ENCODE measurements at regions not wholly inside any gene's neighbourhood (a gene's known extent, or its start where the extent isn't known, plus 50 kb on each side); places are given as distances from the start of the nearest gene placed in this dataset.

DNA sequence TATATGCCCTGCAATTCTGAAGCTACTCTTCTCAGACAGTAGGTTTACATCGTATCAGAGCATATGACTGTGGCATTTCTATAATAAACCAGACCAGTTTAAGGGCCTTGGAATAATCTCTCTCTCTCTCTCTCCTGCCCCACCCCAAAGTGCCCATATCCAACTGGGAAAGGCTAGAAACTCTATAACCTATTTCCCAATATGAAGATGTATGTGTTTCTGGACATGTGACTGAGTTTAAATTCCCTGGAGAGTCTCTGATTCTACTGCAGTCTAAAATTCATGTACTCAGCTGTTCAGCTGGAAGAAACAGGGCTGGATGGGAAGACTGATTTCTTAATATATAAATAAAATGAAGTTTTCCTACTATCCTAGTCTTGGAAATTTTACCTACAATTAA lies 91.9 kb upstream of the MBNL2 start:
- no peak for DNase-seq (ENCODE audit: low spot score)
- intact Hi-C loops (cut with DNase I): no loop called here

DNA sequence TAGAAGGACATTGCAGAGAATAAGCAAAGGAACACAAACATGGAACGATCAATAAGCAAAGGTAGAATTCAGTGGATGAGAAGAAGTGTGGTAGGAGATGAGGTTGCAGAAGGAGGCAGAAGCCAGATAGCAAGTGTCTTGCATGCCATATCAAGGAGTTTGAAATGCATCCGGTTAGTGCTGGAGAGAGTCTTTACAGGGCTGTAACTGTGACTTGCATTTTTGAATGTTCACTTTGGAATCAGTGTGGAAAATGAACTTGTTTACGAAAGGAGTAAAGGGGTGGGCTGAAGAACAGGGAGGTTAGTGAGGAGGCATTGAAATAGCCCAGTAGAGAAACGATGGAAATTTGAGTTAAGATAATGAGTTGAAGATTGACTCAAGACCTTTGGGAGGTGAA lies 90.7 kb upstream of the MBNL2 start:
- DNase-seq (ENCODE audit: low spot score): no peak
- intact Hi-C loops (cut with DNase I): no loop called here

DNA sequence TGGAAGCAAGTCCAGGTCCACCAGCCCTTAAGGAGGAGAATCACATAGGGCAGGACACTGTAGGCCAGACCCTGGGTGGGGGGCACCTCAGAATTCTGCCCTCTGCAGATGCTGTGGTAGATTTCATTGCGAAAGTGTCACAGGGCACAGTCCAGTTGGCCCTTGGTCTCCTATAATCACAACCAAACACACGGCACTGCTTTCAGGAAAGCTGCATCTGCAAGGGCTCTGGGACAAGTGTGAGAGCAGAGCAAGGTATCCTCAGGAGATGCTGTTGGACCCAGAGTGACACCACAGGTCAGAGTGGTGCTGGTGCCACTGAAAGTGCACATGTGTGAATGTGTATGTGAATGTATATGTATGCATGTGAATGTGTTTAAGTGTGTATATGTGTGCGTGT lies 88.6 kb upstream of the MBNL2 start:
- intact Hi-C loops (cut with DNase I): no loop called here

DNA sequence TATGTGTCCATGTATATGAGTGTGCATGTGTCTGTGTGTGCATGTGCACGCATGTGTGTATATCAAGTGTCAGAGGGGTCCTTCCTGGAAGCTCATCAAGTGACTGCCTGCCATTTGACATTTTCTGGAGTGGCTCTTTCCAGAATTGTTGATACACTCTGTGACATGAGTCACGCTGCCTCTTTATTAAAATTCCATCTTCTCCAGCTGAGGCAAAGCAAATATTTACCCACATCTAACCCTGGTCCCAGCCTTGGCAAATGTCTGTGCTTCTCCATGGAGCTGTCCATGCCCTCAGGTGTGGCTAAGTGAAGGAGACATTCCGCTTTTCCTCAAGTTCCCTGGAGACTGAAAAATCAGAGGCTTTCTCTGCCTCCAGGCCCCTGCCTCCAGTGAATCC lies 88.2 kb upstream of the MBNL2 start:
- intact Hi-C loops (cut with DNase I): no loop called here
- DNase-seq (ENCODE audit: low spot score): no peak

More for the DNA sequence above, 88.6 kb upstream of the MBNL2 start:
- DNase-seq (ENCODE audit: low spot score): no peak

DNA sequence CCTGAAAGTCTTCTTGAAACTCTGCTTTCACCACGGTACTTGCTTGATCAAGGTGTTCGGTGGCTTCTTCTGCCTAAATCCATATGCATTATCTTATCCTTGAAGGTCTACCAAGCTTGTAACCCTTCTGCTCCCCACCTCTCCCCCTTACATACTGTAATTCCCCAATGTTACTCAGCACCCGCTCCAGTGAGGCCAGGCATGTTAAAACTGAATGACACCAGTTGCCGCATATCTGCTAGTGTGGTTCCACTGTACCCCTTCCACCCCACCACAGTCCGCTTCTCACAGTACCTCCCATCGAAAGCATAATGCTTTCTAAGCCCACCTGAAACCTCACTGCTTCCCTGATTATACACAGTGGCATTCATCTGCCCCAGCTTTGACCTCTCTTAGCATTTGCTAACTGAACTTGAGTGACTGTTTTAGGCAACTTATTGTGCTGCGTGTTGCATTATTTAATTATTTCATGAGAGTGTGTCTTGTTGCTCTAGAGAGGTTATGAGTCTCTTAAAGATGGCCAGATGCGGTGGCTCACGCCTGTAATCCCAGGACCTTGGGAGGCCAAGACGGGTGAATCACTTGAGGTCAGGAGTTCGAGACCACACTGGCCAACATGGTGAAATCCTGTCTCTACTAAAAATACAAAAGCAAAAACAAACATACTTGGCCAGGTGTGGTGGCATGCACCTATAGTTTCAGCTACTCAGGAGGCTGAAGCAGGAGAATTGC lies 87.6 kb upstream of the MBNL2 start:
- intact Hi-C loops (cut with DNase I): no loop called here
- no peak for DNase-seq (ENCODE audit: low spot score)

DNA sequence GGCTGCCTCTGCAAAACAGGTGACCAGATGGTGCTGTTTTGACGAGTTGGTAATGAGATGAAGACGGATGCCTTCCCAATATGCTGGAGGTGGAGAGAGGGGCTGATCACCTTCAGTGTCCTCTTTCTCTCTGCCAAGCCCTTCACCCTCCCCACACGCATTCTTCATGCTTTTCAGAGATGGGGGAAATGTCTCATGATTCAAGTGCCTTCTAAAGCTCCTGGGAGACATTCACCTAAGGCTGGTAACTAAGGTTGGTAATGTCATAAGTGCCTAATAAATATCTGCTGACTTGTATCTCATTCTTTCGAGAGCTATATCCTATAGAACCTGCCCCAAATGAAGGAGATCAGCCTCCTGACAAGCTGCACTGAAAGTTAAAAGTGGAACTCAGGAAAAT lies 86.2 kb upstream of the MBNL2 start:
- intact Hi-C loops (cut with DNase I): no loop called here
- no peak for DNase-seq (ENCODE audit: low spot score)

DNA sequence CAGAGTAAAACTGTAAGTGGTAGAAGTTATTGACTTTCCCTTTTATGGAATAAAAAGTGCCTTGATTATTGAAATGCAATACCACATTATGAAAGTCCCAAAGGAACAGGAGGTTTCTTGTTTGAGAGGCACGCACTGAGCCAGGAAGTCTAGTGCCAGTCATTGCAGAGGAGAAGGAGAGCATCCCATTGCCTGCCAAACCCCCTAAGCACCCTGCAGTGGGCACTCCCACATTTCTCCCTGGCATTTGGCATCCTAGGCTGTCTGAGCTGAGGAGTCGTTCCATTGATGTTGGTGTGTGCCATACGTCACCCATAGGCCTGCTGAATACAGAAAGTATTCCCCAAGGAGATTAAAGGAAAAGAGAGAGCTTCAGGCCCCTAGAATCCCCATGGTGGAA lies 85.7 kb upstream of the MBNL2 start:
- no peak for DNase-seq (ENCODE audit: low spot score)
- intact Hi-C loops (cut with DNase I): no loop called here

DNA sequence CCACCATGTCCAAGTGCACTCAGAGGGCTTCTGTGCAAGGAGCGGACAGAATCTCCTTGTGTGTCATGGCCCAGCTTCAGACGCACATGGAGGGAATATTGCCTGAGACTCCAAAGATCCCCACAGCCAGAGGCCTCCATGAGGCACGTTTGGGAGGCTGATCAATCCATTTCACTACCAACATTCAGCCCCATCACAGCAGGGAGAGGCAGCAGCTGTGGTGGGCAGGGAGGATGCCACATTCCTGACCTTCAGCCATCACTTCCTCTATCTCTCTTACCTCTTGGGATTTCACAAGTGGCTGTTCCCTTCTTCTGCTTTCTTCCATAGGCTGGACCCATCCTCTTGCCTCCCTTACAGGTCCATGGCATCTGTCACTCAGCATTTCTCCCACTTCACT lies 82.4 kb upstream of the MBNL2 start:
- DNase-seq (ENCODE audit: low spot score): no peak
- intact Hi-C loops (cut with DNase I): no loop called here

DNA sequence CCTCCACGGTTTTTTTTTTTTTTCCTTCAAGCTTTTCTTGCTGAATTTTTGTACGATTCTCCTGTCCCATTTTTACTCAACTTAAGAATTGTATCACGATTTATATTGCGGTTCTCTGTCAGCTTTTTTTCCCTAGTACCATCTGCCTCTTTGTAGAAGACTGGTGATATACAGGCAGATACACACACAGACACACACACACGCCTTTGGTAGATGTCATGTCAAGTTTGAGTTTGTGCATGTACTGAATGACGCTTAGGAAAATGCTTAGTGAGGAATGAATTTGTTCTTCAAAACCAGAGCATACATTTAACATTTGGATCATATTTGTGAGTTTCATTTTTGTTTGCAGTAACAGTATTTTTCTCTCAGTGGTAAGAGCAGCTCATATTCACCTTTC lies 82.0 kb upstream of the MBNL2 start:
- intact Hi-C loops (cut with DNase I): no loop called here
- no peak for DNase-seq (ENCODE audit: low spot score)

DNA sequence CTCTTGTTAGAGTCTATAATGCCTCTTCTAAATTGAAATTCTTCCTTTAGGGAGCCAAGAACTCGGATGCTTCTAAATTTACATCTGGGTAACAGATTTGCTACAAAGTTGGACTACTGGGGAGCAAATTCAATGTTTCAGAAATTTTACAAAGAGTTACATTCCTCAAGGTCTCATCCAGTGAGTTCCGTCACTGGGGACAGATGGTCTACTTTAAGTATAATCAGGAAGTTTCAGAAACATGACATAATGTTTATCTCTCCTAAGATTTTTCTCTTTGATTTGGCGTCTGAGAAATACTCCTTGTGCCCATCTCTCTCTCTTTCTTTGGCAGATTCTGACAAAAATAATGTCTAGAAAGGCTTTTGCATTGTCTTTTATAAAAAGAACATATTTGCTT lies 81.5 kb upstream of the MBNL2 start:
- intact Hi-C loops (cut with DNase I): no loop called here
- DNase-seq (ENCODE audit: low spot score): no peak

DNA sequence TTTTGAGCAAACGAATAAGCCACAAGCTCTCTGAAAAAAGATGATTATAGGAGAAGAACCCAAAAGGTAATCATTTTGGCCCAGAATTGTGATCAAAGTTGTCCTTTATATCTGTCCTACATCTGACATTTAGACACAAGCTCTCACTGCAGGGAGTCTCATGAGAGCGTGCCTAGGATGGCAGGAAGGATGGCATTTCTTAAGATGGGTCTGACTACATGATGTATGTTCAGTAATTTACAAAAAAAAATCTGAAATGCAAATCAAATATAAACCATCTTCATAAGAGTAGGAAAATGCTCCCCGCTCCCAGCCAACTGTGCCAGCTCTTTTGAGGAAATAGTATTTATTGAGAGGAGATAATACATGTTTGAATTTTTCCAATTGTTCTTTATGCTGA lies 81.0 kb upstream of the MBNL2 start:
- intact Hi-C loops (cut with DNase I): no loop called here
- no peak for DNase-seq (ENCODE audit: low spot score)

DNA sequence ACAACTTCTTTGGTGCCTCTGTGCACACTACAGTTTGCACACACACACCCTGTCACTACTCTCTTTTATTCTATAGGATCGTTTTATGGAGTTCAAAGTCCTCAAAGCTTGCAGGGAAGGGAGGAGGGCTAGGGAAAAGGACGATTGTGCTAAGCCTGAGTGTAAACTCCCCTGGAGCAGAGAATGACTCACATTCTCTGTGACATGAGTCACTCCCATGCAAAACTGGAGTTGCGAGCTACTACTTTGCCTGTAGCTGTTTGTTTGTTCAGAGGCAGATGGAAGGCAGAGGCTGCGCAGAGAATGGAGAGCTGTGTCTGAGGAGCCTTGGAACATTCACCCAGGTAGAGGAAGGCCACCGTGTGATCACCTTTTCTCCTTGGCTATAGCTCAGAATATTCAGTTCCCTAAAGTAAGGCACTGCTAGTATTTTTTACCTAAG lies 80.5 kb upstream of the MBNL2 start:
- intact Hi-C loops (cut with DNase I): no loop called here
- no peak for DNase-seq (ENCODE audit: low spot score)

DNA sequence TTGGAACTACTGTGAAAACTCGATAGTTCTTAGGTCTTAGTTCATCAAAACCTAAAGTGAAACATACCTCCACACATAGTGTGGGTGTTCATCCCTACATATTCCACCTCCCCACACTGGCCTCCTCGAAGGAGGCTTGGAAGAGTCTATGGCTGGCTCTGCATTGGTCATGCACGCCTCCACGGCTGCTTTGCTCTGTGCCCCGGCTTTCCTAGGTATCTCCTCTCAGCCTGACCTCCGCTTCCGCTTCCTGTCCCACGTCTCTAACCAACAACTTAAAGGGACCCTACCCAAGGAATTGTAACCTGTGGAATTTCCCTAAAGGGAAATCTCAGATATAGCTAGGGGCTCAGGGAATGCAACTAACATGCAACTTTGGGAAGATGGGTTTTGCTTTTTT lies 79.7 kb upstream of the MBNL2 start:
- intact Hi-C loops (cut with DNase I): no loop called here
- DNase-seq (ENCODE audit: low spot score): no peak

DNA sequence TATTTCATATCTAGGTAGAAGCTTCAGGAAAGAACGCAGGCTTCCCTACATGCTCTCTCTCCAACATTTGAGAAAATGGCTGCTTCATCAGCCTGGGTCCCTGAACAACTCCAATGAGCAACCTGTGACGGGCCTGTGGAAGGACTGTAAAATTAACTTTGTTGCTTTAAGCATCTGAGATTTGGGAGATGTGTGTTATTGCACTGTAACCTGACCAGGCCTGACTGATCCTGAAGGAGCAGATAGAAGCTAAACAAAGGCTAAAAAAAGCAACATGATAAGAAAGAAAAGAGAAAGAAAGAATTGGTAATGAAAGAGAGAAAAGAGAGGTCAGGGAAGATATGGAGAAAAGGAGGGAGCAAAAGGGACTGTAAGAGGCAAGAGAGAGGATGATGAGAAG lies 77.1 kb upstream of the MBNL2 start:
- intact Hi-C loops (cut with DNase I): no loop called here
- DNase-seq (ENCODE audit: low spot score): no peak

DNA sequence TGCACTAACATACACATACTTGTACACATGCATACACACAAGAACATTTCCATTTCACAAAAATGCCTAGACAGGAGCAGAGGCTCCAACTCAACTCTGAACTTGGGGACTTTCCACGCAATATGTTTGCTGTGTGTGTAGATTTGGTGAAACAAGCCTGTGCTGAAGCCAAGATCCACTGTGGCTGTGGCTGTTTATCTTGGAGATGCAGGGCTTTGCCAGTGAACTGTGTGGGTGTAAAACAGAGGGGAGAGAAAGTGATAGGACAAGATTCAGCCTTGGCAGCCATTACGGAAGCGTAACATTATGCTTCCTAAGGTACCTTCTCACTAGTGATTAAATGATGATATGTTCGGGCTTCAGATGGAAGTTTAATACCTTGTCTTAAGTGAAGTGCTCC lies 73.2 kb upstream of the MBNL2 start:
- no peak for DNase-seq (ENCODE audit: low spot score)
- intact Hi-C loops (cut with DNase I): no loop called here

DNA sequence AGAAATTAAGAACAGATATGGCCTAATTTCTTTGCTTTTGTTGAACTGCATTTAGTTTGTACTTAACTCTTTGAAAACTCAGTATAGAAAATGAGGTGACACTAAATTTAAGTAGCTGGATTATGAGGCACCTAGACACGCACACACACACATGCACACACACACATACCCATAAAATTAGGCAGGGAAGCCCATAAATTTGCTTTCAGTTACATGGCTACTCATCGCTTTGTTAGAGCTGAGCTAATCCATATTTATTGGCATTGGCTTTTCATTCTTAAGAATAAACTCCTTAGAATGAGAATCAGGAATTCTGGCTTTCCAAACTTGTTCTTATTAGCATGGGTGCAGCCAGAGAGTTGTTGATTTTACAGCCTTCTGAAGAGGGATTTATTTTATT lies 61.7 kb upstream of the MBNL2 start:
- DNase-seq (ENCODE audit: low spot score): no peak
- intact Hi-C loops (cut with DNase I): no loop called here

DNA sequence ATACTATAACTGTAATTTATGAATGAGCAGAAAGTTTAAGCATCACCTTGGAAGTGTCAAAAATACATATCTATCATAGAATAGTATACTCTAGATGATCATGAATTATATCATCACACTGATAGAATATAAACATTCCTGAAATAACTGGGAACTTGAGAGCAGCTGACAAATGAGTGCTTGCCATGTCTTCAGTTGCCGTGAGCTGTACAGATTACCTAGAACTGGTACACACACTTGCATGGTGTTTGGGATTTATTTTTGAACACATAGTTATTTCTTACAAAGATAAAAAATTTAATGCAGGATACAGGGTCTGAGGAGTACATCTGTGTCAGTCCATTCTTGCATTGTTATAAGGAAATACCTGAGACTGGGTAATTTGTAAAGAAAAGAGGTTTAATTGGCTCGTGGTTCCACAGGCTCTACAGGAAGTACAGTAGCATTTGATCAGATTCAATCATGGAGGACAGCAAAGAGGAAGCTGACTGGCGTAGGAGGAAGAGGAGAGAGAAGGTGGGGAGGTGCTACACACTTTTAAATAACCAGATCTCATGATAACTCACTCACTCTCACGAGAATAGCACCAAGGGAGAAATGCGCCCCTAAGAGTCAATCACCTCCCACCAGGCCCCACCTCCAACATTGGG lies 60.4 kb upstream of the MBNL2 start:
- intact Hi-C loops (cut with DNase I): no loop called here
- no peak for DNase-seq (ENCODE audit: low spot score)

DNA sequence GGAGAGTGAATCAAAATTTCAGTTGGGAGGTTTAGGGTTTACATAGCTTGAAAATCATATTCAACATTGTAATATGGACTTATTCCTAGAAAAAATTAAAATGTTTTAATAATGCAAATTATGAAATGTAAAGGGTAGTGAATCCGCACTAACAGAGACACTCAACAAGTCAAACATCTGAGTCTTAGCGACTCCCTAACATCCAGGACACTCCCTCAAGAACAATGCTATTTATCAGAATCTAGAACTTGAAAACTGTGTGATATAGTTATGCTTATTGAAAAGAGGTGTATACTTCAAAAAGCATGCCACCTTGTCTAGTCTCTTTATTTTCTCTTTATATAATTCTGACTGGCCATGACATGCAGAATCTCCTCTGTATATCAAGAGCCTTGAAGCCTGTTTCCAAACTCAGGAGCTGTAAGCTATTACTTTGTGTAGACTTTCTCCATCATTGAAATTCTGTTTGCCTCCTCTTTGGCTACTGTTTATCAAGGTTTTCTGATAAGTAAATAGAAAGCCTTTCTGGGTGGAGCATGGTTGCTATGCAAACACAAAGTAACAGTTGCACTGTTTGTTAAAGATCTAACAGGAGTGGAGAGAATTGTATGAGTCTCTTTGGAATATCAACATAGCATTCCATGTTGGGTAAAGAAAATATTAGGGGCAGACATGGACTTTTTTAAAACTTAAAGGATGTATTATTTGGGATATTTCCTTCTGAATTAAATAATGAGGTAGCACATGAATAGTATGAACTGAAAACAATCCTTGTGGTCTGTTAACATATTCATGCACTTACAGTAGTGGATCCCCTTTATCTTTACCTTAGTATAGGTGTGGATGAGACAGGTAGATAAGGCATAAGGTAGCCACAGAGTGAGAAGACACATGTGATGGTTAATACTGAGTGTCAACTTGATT lies 56.4 kb upstream of the MBNL2 start:
- DNase-seq (ENCODE audit: low spot score): no peak
- intact Hi-C loops (cut with DNase I): no loop called here

DNA sequence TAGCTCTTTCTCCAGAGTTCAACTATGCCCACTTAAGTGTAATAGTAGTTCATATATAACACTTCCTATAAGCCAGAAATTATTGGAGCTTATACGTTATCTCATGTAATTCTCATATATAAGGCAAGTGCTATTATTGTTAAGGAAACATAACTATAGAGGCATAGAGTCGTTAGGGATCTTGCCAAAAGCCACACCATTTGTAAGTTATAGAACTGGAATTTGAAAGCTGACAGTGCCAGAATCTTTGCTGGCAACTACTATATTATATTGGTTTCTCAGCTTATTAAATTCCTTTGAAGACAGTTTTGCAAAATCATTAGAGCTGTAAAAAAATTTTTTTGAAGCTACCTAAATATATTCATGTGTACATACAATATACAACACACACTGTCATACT lies 51.0 kb upstream of the MBNL2 start:
- intact Hi-C loops (cut with DNase I): no loop called here
- no peak for DNase-seq (ENCODE audit: low spot score)

Data from cardiac septum (tissue), 1 donor.